GM19351 (cell line): ENCODE measurements at regions not wholly inside any gene's neighbourhood (a gene's known extent, or its start where the extent isn't known, plus 50 kb on each side); places are given as distances from the start of the nearest gene placed in this dataset.

Experiments used
- ATAC-seq: cut with Tn5 transposase; IDR thresholded peaks from one replicate; pipeline ENCODE4 v1.9.1; 2021; ENCODE audit warnings: mild to moderate bottlenecking, moderate library complexity; ENCODE audit not compliant: unreplicated experiment

- no peak for ATAC-seq
Observed at GRCh38 chr17:73723317-73723716, 79.1 kb upstream of the SDK2 start.

GRCh38 chr17:73724341-73724740 is 80.1 kb upstream of the SDK2 start:
- no peak for ATAC-seq

GRCh38 chr17:73724990-73725389 is 80.7 kb upstream of the SDK2 start:
- ATAC-seq = no peak

GRCh38 chr17:73725794-73726515 is 81.7 kb upstream of the SDK2 start:
- ATAC-seq = no peak

GRCh38 chr17:73727941-73728340 is 83.7 kb upstream of the SDK2 start:
- no peak for ATAC-seq

GRCh38 chr17:73729101-73729500 is 84.9 kb upstream of the SDK2 start:
- ATAC-seq = no peak

GRCh38 chr17:73731733-73732132 is 87.5 kb upstream of the SDK2 start:
- ATAC-seq = no peak

- ATAC-seq = no peak
Observed at GRCh38 chr17:73733517-73733916, 89.3 kb upstream of the SDK2 start.

- no peak for ATAC-seq
Observed at GRCh38 chr17:73735245-73735644, 91.0 kb upstream of the SDK2 start.

GRCh38 chr17:73738751-73739575 is 94.7 kb upstream of the SDK2 start:
- no peak for ATAC-seq

- no peak for ATAC-seq
Observed at GRCh38 chr17:73740370-73740769, 96.1 kb upstream of the SDK2 start.

- no peak for ATAC-seq
Observed at GRCh38 chr17:73742948-73743381, 98.7 kb upstream of the SDK2 start.

- no peak for ATAC-seq
Observed at GRCh38 chr17:73743518-73744201, 99.4 kb upstream of the SDK2 start.

GRCh38 chr17:73744411-73744810 is 100.2 kb upstream of the SDK2 start:
- no peak for ATAC-seq

- no peak for ATAC-seq
Observed at GRCh38 chr17:73746314-73747073, 102.2 kb upstream of the SDK2 start.

- no peak for ATAC-seq
Observed at GRCh38 chr17:73747221-73748002, 103.2 kb upstream of the SDK2 start.

- ATAC-seq = no peak
Observed at GRCh38 chr17:73748508-73748907, 104.3 kb upstream of the SDK2 start.

- no peak for ATAC-seq
Observed at GRCh38 chr17:73749337-73749823, 105.1 kb upstream of the SDK2 start.

- no peak for ATAC-seq
Observed at GRCh38 chr17:73749928-73750605, 105.8 kb upstream of the SDK2 start.
